H4 (cell line): ENCODE measurements at regions not wholly inside any gene's neighbourhood (a gene's known extent, or its start where the extent isn't known, plus 50 kb on each side); places are given as distances from the start of the nearest gene placed in this dataset.
"Not testable (repeated sequence)": the region's sequence is repeated elsewhere in the genome, so short reads cannot be mapped to it uniquely, and the experiment has no call there.

ENCODE experiments used
- DNase-seq: peaks from one replicate; pipeline ENCODE4 v3.0.0-alpha.2; 2015; ENCODE audit warnings: low spot score

DNA sequence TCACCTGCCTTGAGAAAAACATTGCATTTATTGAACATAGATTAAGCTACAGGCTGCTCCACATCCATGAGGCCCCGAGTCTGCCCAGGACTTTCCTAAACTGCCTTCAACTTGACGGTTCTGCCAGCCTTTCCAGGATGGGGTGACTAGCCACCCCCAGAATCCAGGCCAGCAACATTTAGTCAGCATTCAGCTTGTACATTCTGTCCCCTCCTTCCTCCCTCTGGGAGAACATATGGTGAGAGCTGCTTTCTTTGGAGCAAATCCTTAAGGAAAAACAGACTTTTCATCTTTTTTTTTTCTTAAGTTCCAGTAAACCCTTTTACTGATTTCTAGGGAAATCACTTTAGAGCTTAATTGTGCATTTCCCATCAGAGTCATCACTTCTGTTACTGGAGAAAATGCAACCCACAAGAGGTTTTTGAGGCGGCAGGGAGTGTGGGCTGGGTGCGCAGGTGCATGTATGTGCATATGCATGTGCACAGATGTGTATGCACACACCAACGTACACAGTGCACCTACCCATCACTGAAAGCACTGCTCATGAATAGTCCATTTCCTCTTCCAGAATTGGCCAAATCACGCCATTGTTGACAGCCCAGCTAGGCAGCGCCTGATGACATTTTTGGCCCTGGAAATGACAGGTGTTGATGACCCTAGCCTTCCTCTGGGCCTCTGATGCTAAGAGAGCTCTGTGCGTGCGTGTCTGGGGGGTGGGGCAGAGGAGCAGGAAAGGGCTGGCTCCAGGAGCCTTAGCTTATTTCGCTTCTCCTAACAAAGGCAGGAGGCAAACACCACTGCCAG lies 145.6 kb downstream of the HSD17B3 start:
- DNase-seq = no peak

DNA sequence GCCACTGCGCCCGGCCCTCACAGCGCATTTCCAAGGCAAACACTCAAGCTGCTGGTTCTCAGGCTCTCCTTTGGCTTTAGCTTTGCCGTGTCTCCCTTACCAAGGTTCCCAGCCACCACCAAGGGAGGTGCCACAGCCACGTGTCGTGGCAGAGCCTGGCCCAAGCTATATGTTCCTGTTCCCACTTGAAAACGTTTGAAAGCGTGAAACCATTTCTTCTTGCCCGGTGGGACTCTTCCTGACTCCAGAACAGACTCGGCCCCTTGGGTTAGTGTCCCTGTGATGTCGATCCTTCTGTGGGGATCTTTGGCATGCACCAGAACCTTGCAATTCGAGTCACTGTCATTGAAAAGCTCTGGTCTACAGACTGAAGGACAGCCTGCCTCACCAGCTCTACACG lies 147.9 kb downstream of the HSD17B3 start:
- no peak for DNase-seq

DNA sequence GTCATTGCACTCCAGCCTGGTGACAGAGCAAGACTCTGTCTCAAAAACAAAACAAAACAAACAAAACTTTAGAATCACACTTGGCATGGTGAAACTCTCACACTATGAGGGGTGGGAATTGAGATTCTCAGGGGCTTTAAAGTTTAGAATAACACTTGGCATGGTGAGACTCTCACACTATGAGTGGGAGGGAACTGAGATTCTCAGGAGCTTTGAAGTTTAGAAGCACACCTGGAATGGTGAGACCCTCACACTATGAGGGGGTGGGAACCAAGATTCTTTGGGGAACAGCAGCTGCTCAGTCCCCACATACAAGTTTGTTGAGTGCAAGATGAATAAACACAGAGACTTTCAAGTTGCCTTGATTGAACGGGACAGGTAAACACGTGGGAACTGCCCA lies 149.4 kb downstream of the HSD17B3 start:
- no peak for DNase-seq

DNA sequence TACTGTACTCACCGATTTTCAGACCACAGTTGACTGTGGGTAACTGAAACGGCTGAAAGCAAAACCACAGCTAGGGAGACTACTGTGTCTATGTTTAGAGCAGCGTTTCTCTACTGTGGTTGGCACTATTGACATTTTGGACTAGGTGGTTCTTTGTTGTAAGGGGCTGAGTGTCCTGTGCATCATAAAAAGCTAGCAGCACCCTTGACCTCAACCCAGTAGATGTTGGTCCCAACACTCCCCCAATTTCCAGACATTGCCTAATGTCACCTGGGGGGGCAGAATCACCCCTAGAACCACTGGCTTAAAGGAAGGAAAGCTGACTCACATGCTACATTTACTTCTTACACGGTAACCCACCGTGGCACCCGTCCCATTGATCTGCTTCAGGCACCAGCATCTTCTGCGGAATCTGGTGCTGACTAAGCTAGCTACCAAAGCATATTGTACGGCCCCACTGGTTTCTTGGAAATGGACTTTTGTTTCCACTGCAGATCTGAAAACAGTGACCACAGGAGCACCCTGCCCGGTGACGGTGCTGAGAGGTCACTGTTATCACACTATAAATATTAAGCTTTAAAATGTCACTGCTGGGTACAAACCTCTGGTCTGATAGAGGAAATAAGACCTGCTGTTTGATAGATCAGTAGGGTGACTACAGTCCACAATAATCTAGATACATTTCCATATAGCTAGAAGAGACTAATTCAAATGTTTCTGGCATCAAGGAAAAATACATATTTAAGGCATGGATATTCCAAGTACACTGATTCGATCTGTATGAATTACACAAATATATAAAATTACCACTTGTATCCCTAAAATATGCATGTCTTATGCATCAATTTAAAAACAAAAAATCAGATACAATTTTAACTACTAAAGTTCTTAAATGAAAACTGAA lies 151.4 kb downstream of the HSD17B3 start:
- peak; percentile 28 for DNase-seq

DNA sequence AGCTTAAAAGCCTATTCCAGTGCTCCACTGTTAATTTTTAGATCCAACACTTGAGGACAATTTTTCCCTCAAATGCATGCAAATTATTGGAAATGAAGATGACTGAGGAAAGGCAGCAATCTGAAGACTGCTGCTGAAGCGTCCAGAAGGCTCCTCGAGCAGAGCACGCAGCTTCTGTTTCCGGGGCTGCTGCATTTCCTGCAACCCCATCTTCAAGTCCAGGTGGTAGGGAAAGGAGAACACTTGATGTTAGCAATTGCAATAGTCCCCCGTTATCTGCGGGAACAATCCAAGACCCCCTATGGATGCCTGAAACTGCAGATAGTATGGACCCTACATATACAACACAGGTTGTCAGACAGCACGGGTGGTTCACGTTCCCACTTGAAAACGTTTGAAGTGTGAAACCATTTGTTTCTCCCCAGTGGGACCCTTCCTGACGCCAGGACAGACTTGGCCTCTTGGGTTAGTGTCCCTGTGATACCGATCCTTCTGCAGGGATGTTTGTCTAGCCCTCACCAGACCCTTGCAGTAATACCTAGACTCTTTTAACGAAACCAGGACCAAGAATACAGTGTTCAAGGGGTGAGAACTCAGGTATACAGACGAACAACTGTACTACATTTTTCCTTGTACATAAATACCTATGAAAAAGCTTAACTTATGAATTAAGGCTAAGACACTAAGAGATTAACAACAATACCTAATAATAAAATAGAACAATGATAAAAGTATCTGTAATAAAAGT lies 152.3 kb downstream of the HSD17B3 start:
- DNase-seq = no peak

DNA sequence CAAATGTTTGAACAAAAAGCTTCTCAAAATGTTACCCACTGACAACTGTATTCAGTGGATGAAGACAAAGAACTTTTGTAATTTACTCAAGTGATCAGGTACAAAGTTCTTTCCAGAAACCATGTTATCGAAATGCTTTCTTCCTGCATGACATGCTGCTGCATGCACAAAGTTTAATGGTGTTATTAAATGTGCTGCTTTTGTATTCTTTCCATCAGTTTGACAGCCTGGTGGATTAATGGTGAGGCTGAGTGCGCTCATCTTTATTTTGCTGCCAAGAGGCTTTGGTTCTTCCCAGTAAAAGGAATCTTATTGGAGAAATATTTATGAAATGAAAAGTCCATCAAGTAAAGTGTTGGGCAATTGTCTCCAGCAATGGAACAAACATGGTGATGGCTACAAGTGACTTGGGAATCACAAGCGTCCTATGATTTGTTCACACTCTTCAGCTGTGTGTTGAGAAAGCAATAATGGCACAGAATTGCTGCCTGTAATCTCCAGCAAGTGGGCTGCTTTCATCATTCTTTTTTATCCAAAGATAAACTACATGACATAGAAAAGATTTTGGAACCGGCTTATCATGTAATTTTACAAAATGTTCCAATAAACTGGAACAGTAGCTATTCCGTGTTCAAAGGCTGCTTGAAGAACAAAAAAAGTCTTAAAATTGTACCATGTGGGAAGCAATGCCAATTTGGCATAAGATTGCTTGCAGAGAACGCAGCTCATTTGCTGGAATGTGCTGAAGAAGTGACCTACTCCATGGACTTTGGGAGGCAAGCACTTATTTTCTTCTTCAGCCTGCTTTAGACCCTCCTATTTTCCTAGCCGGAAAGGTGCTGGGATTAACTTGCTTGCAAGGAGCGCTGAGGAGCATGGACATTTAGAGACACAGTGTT lies 153.1 kb downstream of the HSD17B3 start:
- no peak for DNase-seq

DNA sequence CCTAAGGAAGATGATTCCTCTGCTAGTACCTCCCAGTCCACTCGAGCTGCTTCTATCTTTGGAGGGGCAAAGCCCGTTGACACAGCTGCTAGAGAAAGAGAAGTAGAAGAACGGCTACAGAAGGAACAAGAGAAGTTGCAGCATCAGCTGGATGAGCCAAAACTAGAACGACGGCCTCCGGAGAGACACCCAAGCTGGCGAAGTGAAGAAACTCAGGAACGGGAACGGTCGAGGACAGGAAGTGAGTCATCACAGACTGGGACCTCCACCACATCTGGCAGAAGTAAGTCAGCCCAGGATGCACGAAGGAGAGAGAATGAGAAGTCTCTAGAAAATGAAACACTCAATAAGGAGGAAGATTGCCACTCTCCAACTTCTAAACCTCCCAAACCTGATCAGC lies 154.9 kb downstream of the HSD17B3 start:
- not testable (repeated sequence) for DNase-seq

DNA sequence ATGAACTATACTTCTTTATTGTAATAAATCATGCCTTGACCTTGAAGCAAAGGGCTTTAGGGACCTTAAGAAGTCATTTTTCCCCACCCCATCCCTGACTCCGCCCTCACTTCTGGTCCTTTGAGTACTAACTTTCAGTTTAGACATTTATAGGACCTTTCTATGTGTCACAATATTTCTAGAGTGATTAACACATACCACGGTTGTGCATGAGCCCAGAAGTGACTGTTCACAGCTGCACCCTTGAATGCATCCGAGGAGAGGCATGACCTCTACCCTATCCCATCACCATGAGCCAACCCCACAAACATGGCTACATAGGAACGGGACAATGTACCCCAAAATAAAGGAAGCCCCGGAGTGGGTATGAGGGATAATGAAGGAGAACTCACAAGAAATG lies 160.3 kb downstream of the HSD17B3 start:
- no peak for DNase-seq

DNA sequence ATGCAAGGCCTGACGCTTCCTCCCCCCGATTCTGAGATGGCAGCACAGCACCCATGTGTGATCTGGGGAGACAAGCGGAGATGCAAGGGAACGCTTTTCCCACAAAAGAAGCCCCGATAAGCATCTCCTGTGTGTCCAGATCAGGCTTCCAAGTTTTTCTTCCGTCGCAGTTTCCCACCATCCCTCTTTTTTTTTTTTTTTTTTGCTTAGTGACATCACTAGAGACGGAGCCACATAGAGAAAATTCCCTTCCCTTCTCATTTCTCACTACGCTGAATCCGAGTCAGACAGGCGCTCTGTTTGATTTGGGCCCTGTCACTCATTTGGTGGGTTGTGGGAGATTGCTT lies 160.9 kb downstream of the HSD17B3 start:
- DNase-seq = no peak

DNA sequence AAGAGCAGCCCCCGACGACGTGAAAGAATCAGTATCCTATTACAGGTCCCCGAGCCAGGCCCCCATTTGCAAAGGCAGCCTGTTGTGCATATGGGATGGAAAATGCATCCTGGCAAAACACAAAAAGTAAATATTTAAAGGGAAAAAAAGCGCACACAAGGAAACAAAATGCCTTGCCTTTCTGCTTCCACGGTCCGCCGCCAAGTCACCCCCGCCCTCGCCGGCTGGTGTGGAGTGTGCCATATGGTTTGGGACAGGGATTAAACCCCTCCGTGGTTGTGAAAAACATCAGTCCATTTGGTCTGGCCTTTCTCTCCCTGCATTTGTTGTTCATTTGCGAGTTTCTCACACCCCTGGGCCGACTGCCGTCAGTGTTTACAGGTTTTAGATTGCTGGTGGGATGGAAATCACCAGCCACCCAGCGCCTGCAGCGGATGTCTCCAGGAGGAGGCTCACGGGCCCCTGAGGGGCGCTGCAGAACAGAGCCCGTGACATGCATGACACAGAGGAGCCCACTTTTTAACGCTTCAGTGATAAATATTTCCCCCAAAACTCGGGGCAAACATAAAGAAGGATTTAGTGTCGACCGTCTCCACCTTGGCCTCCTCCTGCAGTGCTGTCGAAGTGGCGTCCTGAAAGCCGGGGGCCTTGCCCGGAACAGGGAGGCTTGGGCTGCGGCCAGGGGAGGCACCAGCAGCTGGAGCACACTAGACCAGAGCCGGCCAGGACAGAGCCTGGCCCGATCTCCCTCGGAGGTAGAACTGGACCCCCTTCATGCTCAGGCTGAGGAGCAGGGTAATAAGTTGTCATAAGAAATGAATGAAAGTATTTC lies 161.5 kb downstream of the HSD17B3 start:
- DNase-seq = peak; percentile 24

DNA sequence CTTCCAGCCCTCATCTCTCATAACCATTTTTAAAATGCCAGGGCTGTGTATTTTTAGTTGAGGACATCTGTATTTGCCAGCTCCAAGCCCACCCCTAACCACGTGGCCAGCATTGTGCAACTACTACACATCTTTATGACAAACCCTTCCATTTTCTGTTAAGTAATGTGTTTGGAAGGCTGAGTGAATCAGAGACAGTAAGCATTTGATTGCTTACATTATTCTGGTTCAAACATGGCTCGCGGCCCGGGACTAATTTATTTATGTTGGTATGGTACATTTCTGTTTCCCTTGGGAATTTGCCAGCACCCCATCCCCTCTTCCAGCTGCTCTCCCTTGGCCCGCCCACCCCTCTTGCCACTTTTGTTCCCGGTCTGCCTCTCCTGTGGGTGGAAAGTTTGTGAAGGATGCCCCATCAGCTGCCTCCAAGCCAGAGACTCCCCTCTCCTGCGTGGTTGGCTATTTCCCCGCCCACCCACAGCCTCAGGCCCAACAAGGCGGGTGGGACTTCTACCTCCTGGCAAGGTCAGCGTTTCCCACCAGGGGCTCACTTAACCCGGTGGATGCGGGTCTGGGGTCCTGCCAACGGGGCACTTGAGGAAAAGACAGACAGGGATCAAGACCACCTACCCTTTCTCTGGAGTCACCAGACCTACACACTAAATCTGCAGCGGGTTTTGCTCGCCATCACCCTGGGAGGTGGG lies 162.2 kb downstream of the HSD17B3 start:
- DNase-seq = peak; percentile 93

DNA sequence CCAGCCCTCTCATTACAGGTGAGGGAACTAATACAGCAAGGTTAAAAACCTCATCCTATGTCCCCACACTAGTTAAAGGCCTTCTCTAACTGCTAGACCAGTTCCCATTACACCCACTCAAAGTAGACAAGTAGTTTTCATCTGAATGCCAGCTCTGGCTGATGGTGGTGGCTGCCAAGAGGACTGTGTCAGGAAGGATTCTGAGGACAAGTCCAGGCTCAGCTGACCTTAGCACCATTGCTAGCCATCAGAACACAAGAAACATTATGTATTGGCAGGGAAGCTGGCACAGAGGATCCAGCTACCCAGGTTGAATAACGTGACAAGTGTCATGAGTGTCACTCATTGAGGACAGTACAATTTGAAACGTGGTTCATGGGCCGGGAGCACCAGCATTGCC lies 163.4 kb downstream of the HSD17B3 start:
- DNase-seq = no peak

DNA sequence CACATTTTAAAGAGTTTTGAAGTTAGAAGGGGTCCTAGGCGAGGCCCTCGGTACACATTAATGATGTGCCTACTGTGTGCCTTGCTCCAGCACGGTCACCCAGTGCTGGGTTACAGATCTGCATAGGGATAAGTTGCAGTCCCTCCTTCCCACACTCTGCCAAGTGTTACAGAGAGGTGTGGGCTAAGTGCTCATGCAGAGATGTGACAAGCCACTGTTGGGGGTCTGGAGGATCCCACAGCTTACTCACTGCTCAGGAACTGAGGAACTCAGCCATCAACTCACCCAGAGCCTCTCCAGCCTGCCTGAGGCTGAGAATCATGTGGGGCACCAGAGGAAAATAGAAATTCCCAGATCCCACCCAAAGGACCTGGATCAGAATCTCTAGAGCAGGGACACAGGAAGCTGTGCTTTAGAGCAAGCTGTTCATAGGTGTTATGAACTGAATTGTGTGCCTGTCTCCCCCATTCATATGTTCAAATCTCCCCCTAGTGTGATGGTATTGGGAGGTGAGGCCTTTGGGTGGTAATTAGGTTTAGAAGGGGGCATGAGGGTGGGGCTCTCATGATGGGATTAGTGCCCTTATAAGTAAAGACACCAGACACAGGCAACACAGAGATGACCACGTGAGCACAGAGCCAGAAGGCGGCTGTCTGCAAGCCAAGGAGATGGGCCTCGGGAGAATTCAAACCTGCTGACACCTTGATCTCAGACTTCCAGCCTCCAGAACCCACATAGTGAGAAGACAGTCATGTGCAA lies 164.1 kb downstream of the HSD17B3 start:
- DNase-seq = peak; percentile 23

DNA sequence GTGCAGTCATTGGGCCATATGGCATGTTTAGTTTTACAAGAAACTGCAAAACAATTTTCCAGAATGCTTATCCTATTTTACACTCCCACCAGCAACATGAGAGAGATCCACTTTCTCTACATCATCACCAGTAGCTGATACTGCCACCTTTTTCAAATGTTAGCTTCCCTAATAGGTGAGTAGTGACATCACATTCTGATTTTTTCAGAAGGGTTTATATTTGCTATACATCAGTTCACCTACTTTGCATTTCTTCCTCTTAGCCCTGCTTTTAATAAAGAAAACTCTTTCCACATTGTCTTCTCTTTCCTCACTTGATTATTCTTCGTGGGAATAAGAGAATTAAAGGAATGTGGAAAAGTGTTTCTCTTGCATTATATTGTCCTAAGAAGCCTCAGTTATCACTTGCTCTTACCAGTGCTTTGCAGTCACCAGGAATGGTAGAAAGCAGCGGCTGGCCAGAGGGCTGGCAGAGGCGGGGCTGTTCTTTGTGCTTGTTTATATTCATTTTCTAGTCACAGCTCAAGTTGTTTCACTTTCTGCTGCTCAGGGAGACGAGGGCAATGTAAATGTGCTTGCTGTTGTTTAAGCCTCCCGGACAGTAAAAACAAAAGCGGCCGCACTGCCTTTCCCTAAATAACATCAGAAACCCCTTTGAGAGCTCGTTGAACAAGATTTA lies 164.8 kb downstream of the HSD17B3 start:
- DNase-seq = peak; percentile 85

DNA sequence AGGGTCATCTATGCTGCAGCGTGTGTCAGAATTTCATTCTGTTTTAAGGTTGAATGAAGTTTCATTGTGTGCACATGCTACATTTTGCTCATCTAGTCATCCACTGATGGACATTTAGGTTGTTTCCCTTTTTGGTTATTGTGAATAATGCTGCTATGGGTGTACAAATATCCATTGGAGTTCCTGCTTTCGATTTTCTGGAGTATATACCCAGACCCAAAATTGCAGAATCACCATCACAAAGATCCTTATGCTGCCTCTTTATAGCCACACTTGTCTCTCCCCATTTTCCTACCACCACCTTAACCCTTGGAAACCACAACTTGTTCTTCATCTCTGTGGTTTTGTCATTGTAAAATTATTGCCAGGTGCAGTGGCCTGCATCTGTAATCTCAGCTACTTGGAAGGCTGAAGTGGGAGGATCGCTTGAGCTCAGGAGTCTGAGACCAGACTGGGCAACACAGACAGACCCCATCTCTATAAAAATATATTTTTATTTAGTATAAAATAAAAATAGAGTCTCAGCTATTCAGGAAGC lies 166.2 kb downstream of the HSD17B3 start:
- no peak for DNase-seq

DNA sequence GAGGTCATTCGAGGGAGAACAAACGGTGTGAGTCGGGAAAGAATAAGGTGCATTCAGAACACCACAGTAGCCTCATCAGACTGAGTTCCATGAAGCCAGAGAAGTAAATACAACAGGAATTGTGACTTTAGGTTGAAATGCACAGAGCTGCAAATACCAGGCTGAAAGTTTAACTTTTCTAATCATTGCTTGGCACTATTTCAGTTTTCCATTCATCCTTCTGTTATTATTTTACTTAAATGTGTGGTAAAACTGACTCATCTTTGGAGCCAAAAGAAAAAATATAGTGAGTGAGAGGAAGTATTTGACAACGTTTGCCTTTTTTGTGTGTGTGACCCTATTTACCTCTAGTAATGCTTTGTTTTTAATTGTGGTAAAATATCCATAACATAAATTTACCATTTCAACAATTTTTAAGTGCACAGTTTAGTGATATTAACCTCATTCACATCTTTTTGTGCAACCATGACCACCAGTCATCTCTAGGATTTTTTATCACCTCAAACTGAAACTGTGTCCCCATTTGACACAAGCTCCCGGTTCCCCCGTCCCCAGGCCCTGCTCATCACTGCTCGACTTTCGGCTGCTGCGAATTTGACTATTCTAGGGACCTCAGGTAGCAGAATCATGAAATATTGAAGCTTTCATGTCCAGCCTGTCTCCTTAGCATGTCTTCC lies 166.8 kb downstream of the HSD17B3 start:
- DNase-seq = no peak

DNA sequence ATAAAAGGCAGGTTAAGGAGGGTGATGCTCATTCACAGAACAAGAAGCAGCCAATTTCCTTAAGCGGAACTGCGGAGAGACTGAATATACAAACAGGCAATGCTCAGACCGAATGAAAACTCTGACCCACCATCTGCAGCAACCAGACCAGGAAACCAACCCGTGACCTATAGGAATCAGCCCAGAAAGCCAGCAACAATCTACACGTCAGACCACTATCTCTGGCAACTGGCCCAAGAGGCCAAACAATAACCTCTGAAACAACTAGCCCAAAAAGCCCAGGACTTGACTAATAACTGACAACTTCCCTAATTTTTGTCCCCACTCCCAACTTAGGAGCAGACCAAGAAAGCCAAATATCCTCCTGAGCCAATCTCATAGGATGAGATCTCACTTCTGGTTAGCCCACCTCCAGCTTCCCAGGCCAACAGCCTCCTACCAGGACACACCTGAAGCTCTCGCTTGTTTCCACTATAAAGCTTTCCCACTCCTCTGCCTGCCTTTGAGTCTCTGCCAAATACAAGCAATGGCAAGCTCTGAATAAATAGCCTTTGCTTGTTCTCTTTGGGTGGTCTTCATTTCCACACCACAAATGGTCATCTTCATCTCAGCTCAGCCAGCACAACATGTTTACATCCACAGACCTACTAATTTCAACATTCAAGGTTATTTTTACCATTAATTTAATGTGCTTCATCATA lies 168.5 kb downstream of the HSD17B3 start:
- DNase-seq = no peak
